Testis (tissue), 2 donors: ENCODE measurements at regions not wholly inside any gene's neighbourhood (a gene's known extent, or its start where the extent isn't known, plus 50 kb on each side); places are given as distances from the start of the nearest gene placed in this dataset.

Source experiments
- POLR2A ChIP-seq: fragments of 450-650 bp; IDR thresholded peaks from one replicate; pipeline ENCODE4 v1.6.1; 2017; ENCODE audit warnings: antibody characterized with exemption, mild to moderate bottlenecking, moderate library complexity
- TF ChIP-seq, protein P1 (sequence below), 3 experiments: fragments of 450-650 bp in 2 of 3; fragments of 200-600 bp in 1 of 3; sonication (generic) in 1 of 3; IDR thresholded peaks; one replicate each; pipeline ENCODE4 v1.5.1; 2016 to 2019; ENCODE audit warnings: antibody characterized with exemption in 3 of 3, mild to moderate bottlenecking in 2 of 3, moderate library complexity in 1 of 3

- TF ChIP-seq, protein P1, sequence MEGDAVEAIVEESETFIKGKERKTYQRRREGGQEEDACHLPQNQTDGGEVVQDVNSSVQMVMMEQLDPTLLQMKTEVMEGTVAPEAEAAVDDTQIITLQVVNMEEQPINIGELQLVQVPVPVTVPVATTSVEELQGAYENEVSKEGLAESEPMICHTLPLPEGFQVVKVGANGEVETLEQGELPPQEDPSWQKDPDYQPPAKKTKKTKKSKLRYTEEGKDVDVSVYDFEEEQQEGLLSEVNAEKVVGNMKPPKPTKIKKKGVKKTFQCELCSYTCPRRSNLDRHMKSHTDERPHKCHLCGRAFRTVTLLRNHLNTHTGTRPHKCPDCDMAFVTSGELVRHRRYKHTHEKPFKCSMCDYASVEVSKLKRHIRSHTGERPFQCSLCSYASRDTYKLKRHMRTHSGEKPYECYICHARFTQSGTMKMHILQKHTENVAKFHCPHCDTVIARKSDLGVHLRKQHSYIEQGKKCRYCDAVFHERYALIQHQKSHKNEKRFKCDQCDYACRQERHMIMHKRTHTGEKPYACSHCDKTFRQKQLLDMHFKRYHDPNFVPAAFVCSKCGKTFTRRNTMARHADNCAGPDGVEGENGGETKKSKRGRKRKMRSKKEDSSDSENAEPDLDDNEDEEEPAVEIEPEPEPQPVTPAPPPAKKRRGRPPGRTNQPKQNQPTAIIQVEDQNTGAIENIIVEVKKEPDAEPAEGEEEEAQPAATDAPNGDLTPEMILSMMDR (IDR thresholded peaks at IDR 0.05): no peak
- TF ChIP-seq POLR2A: no peak
These were observed 1611.1 kb downstream of the SLITRK5 start for GRCh38 chr13:89282241-89282640.
